Fibroblast of gingiva (primary cell): ENCODE measurements at regions not wholly inside any gene's neighbourhood (a gene's known extent, or its start where the extent isn't known, plus 50 kb on each side); places are given as distances from the start of the nearest gene placed in this dataset.
"Not testable (repeated sequence)": the region's sequence is repeated elsewhere in the genome, so short reads cannot be mapped to it uniquely, and the experiment has no call there.

Experiments used
- DNase-seq: peaks from one replicate; pipeline ENCODE4 v3.0.0-alpha.2; 2011; ENCODE audit warnings: low read depth

DNA sequence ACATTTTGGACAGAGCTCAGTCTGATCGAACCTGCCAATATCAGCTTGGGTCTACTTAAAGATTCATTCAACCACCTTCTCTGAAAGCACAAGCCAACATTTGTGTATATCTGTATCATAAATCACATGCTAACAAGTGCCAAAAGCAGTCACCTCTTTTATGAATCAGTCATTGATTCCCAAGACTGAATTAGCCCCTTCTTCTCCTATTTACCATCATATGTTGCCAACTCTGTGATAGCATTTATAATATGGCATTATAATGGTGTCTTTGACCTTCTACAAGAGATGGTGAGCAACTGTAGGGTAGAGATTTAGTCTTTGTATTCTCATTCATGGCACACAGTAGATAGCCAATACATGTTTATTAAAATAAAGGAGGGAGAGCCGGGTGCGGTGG lies 61.4 kb downstream of the DDX53 start:
- no peak for DNase-seq

GRCh38 chrX:23062359-23062758 lies 62.6 kb downstream of the DDX53 start:
- no peak for DNase-seq

DNA sequence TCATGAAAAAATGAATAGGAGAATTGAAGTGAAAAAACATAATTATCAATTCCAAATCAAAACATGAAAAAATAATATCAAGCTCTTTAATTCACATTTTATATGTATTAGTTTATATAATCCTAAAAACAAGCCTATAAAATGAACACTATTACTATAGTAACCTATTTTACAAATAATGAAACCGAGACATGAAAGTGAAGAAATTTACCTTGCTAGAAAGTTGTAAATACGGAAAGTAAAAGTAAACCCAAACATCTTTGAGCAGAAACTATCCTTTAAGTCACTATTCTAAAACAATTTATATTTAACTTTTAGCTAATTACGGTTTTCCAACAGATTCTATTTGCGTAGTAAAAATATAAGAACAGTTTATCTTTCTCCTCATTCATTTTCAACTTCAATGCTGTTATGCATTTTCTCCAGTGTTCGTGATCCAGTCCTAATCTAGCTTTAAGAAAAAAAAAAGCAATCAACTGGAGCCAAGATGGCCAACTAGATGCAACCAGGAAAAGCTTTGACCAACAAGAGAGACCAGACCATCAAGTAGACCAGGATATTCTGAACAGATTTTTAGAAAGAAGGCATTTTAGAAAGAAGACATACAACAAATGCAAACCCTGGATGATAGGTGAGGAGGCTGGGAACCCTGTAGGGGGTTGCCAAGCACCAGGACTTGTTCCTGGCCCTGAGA lies 67.0 kb downstream of the DDX53 start:
- DNase-seq, result no peak

DNA sequence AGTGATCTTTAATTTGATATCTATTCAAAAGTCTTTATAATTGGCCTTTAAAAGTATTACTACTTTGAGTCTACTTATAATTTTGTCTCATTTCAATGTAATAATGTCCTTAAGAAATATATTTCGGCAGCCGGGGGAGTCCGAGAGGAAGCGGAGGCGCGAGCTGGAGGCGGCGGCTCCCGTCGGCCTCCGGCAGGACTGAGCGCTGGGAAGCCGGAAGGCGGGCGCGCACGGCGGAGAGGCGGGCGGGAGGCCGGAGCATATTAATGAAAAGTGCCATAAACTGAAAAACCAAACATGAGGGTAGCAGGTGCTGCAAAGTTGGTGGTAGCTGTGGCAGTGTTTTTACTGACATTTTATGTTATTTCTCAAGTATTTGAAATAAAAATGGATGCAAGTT lies 75.7 kb downstream of the DDX53 start:
- not testable (repeated sequence) for DNase-seq

DNA sequence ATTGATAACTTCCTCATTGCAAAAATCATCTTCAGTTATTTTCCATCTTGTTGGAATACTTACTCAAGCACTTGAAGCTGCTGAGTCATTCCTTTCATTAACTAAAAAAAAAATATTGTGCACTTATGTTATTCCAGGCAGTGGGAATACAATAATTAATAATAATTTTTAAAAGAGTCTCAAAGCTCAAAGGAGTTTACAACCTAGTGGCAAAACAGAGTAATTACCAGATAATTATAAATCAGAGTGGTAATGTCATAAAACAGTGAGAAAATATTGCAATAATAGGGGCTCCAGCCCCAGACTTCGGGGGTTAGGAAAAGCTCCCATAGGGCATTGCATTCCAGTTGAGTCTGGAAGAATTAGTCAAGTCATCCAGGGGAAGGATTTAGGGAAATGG lies 79.6 kb downstream of the DDX53 start:
- no peak for DNase-seq

- DNase-seq, result no peak
These were observed 101.1 kb downstream of the DDX53 start for GRCh38 chrX:23100826-23101225.

GRCh38 chrX:23103546-23103945 lies 103.8 kb downstream of the DDX53 start:
- DNase-seq, result no peak

- no peak for DNase-seq
These were observed 114.5 kb downstream of the DDX53 start for GRCh38 chrX:23114241-23114640.

- DNase-seq, result no peak
These were observed 115.9 kb downstream of the DDX53 start for GRCh38 chrX:23115651-23116050.

- DNase-seq, result no peak
These were observed 118.4 kb downstream of the DDX53 start for GRCh38 chrX:23118163-23118562.

- DNase-seq, result no peak
These were observed 119.2 kb downstream of the DDX53 start for GRCh38 chrX:23118890-23119527.

GRCh38 chrX:23127586-23127985 lies 127.8 kb downstream of the DDX53 start:
- no peak for DNase-seq

DNA sequence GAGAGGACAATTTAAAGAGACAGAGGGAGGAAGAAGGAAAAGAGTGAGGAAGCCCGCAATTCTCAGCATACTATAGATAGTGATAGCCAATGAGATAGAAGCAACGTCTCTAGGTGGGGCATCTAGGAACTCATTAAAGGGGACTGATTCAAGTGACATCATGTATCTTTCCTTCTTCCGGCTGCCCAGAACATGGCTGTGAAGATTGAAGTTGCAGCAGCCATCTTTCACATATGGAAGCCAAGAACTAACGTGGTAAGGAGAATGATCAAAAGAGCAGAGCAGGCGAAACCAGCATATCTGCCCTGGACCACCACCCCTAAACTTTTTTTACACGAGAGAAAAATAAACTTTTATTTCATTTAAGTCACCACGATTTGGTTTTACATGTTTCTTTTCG lies 133.8 kb downstream of the DDX53 start:
- DNase-seq, result no peak

GRCh38 chrX:23134136-23134535 lies 134.4 kb downstream of the DDX53 start:
- no peak for DNase-seq

GRCh38 chrX:23136816-23137215 lies 137.1 kb downstream of the DDX53 start:
- DNase-seq, result no peak

DNA sequence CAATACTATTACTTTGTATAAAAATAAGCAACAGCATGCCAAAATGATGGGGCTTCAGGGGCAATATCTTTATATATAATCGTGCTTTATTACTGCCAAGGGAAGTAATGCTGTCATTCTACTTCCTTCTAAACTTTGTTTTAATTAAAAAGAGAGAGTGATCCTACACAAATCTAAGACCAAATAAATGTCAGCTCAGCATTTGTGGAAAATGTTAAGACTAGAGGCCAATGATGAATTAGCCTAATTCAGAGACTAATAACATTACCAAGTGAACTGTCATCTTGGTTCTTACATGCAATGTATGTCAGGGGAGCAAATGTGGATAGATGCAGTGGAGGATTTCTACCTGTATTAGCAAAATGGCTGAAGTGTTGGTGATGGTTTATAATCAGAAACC lies 166.4 kb upstream of the PTCHD1 start:
- no peak for DNase-seq

GRCh38 chrX:23185951-23186350 lies 148.7 kb upstream of the PTCHD1 start:
- no peak for DNase-seq

DNA sequence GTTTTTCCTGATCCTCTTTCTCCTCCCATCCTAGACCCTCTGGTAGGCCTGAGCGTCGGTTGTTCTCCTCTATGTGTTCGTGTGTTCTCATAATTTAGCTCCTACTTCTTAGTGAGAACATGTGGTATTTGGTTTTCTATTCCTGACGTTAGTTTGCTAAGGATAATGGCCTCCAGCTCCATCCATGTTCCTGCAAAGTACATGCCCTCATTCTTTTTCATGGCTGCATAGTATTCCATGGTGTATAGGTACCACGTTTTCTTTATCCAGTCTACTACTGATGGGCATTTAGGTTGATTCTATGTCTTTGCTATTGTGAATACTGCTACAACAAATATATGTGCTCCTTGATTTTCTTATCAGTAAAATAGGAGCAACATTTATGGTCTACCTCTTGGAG lies 146.8 kb upstream of the PTCHD1 start:
- no peak for DNase-seq

DNA sequence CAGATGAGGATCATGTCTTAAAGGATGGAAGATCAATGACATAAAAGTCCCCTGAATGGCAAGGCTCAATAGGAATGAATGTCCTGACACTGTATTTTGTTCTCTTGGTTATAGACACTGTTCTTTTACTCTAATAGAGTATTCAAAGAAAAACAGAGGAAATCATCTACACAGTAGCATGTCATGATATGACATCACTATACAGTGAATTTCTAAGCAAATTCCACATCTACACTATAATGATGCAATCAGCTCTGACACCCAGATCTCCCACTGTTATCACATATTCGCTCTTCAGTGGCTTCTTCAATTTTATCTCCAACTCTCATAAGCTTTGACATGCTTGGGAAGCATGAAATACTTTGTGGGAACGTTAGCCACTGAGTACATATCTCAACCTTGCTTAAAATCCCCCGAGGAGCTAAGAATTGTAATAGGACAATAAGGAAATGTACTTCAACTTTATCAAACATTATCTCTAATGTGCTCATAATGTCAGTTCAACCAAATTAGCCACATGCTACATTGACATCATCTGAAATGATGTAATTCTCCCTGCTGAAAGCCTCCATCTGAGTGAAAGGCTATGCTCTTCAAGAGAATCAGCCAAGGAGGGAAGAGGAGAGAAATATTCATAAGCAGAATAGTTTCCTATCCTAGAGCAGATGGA lies 139.6 kb upstream of the PTCHD1 start:
- no peak for DNase-seq

- no peak for DNase-seq
These were observed 138.9 kb upstream of the PTCHD1 start for GRCh38 chrX:23195761-23196160.

GRCh38 chrX:23201706-23202105 lies 132.9 kb upstream of the PTCHD1 start:
- no peak for DNase-seq

DNA sequence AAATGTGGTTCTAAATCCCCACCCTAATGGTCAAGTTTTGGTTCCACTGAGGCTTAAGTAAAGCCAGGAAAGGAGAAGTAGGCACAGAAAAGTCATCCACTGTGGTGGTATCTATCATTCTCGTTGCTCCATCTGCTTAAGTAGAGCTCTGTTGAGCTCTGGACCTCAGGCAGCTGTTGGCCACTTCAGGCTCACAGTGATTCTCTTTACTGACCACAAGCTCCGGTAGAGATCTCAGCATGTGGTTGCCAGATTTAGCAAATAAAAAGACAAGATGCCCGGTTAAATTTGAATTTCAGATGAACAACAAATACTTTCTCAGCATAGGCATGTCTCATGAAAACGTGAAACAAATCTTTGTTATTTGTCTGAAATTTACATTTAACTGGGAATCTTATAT lies 132.3 kb upstream of the PTCHD1 start:
- DNase-seq, result no peak

DNA sequence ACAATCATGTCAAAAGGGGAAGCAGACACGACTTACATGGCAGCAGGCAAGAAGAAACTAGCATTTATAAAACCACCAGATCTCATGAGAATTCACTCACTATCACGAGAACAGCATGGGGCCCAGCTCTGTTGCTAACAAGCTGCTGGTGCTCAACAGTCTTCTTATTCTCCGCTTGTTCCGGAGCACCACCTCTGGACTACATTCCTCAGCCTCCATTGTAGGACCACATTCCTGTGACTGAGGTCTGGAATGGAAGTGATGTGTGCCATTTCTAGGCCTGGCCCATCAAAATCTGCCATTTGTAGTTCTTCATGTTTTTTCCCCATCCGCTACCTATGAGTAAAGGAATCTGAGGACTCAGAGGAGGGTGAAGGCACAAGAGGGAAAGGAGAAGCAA lies 111.5 kb upstream of the PTCHD1 start:
- DNase-seq, result no peak

DNA sequence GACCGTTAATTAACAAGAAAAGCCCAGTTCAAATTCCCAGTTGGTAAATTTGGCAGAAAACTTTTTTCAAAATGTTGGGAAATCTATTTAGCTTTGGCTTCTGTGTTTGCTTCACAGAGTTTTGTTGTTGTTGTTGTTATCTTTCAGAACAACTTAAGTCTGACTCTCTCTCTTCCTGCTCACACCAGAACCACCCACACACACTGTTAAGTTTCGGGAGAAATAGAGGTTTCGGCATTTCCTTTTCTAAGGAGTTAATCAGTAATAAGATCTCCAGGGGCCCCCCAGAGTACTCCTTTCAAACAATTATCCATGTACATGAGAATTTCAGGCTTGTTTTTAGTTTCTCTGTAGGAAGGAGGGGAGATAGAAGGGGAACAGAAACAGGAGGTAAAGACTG lies 106.2 kb upstream of the PTCHD1 start:
- DNase-seq, result no peak
